ENCODE measurements at regions not wholly inside any gene's neighbourhood (a gene's known extent, or its start where the extent isn't known, plus 50 kb on each side); places are given as distances from the start of the nearest gene placed in this dataset.

DNA sequence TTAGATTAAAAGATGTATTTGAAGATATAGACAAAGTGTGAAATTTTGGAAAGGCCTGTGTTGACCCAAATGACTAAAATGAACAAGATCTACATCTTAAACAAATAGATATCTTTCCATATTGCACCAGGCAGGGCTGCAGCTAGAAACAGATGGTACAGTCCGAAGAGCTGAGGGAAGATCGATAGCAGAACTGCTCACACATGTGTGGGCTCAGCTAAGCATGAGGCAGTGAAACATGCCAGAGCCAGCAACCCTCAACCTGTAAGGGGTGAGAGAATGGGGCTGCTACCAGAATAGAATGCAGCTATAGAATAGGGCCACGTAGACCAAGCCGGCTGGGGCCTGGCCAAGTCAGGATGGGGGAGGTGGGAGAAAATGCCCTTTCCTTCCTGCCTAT is 87.8 kb downstream of the SLC5A7 start:
- DNase-seq (ENCODE audit: low read depth in 1 of 2, low spot score in 1 of 2): no peak
- TF ChIP-seq POLR2AphosphoS5 (IDR thresholded peaks at IDR 0.05; ENCODE audit: low read depth) (no peak), SPI1 (IDR thresholded peaks at IDR 0.05; ENCODE audit: borderline replicate concordance, low read depth) (no peak)
- TF ChIP-seq, protein P1, sequence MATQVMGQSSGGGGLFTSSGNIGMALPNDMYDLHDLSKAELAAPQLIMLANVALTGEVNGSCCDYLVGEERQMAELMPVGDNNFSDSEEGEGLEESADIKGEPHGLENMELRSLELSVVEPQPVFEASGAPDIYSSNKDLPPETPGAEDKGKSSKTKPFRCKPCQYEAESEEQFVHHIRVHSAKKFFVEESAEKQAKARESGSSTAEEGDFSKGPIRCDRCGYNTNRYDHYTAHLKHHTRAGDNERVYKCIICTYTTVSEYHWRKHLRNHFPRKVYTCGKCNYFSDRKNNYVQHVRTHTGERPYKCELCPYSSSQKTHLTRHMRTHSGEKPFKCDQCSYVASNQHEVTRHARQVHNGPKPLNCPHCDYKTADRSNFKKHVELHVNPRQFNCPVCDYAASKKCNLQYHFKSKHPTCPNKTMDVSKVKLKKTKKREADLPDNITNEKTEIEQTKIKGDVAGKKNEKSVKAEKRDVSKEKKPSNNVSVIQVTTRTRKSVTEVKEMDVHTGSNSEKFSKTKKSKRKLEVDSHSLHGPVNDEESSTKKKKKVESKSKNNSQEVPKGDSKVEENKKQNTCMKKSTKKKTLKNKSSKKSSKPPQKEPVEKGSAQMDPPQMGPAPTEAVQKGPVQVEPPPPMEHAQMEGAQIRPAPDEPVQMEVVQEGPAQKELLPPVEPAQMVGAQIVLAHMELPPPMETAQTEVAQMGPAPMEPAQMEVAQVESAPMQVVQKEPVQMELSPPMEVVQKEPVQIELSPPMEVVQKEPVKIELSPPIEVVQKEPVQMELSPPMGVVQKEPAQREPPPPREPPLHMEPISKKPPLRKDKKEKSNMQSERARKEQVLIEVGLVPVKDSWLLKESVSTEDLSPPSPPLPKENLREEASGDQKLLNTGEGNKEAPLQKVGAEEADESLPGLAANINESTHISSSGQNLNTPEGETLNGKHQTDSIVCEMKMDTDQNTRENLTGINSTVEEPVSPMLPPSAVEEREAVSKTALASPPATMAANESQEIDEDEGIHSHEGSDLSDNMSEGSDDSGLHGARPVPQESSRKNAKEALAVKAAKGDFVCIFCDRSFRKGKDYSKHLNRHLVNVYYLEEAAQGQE (IDR thresholded peaks at IDR 0.05; ENCODE audit: insufficient replicate concordance, low read depth): no peak
- TF ChIP-seq, protein P2, sequence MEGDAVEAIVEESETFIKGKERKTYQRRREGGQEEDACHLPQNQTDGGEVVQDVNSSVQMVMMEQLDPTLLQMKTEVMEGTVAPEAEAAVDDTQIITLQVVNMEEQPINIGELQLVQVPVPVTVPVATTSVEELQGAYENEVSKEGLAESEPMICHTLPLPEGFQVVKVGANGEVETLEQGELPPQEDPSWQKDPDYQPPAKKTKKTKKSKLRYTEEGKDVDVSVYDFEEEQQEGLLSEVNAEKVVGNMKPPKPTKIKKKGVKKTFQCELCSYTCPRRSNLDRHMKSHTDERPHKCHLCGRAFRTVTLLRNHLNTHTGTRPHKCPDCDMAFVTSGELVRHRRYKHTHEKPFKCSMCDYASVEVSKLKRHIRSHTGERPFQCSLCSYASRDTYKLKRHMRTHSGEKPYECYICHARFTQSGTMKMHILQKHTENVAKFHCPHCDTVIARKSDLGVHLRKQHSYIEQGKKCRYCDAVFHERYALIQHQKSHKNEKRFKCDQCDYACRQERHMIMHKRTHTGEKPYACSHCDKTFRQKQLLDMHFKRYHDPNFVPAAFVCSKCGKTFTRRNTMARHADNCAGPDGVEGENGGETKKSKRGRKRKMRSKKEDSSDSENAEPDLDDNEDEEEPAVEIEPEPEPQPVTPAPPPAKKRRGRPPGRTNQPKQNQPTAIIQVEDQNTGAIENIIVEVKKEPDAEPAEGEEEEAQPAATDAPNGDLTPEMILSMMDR (IDR thresholded peaks at IDR 0.05; ENCODE audit: insufficient read depth, low read length): no peak
- no peak overlapping the region for H3K4me3 ChIP-seq (replicated peaks; ENCODE audit: insufficient read depth, low read length)

DNA sequence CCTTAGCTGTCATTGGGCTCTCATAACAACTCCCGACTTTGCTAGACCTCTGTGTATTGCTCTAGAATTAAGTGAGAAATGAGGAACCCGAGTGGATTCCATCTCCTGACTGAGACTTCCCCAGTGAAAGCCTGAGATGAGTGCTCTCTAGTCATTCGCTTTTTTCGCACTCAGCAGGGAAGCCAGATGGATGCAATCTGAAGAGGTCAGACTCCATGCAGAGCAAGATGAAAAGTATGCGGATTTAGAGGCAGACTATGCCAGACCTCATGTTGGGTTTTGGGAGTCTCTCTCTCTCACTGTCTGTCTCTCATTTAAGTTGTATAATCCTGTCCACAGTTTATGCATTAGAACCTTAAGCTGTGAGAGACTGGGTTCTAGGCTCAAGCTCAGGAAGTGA is 88.6 kb downstream of the SLC5A7 start:
- no peaks in the 10 kb centered on the region for H3K27me3 ChIP-seq (ENCODE audit: insufficient read depth, poor library complexity, severe bottlenecking)
- TF ChIP-seq POLR2AphosphoS5 (IDR thresholded peaks at IDR 0.05; ENCODE audit: low read depth): no peak
- no peak for TF ChIP-seq SPI1 (IDR thresholded peaks at IDR 0.05; ENCODE audit: borderline replicate concordance, low read depth)
- TF ChIP-seq, protein P2 (IDR thresholded peaks at IDR 0.05; ENCODE audit: insufficient read depth, low read length): no peak
- no peak for TF ChIP-seq GABPA (IDR thresholded peaks at IDR 0.05; ENCODE audit: low read depth)
- TF ChIP-seq, protein P1 (IDR thresholded peaks at IDR 0.05; ENCODE audit: insufficient replicate concordance, low read depth): no peak
- no peak overlapping the region for H3K4me3 ChIP-seq (replicated peaks; ENCODE audit: insufficient read depth, low read length)
- H3K27ac ChIP-seq (replicated peaks): no peak overlapping the region
- no peak for DNase-seq (ENCODE audit: low read depth in 1 of 2, low spot score in 1 of 2)

More for the DNA sequence above, 87.8 kb downstream of the SLC5A7 start:
- Histone ChIP-seq H3K27ac (replicated peaks) (no peak overlapping the region), H3K27me3 (ENCODE audit: insufficient read depth, poor library complexity, severe bottlenecking) (no peaks in the 10 kb centered on the region)

DNA sequence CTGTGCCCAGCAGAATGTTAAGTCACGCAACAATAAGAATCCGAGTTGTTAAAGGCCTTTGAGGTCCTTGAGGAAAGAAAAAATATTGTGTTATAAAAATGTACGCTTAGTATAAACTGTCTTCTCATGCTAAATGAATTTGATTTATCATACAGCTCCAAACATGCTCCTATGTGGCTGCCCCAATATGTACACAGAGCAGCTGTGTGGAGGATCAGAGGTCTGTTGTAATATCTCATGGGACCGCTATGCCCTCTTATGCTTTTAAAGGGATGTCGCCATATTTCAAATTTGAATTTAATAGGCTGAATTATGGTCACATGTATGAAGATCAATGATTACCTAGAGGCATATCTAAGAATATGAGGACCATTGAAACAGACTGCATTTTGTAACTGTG is 90.2 kb downstream of the SLC5A7 start:
- H3K4me3 ChIP-seq (replicated peaks; ENCODE audit: insufficient read depth, low read length): no peak overlapping the region
- no peak overlapping the region for H3K27ac ChIP-seq (replicated peaks)
- TF ChIP-seq SPI1 (IDR thresholded peaks at IDR 0.05; ENCODE audit: borderline replicate concordance, low read depth): no peak
- no peak for TF ChIP-seq POLR2AphosphoS5 (IDR thresholded peaks at IDR 0.05; ENCODE audit: low read depth)
- TF ChIP-seq GABPA (IDR thresholded peaks at IDR 0.05; ENCODE audit: low read depth): no peak
- TF ChIP-seq, protein P2 (IDR thresholded peaks at IDR 0.05; ENCODE audit: insufficient read depth, low read length): no peak
- TF ChIP-seq, protein P1 (IDR thresholded peaks at IDR 0.05; ENCODE audit: insufficient replicate concordance, low read depth): no peak

More for the DNA sequence above, 90.2 kb downstream of the SLC5A7 start:
- H3K27me3 ChIP-seq (ENCODE audit: insufficient read depth, poor library complexity, severe bottlenecking): no peaks in the 10 kb centered on the region
- no peak for DNase-seq (ENCODE audit: low read depth in 1 of 2, low spot score in 1 of 2)
